ENCODE measurements at regions not wholly inside any gene's neighbourhood (a gene's known extent, or its start where the extent isn't known, plus 50 kb on each side); places are given as distances from the start of the nearest gene placed in this dataset.
"Not testable (repeated sequence)": the region's sequence is repeated elsewhere in the genome, so short reads cannot be mapped to it uniquely, and the experiment has no call there.

DNA sequence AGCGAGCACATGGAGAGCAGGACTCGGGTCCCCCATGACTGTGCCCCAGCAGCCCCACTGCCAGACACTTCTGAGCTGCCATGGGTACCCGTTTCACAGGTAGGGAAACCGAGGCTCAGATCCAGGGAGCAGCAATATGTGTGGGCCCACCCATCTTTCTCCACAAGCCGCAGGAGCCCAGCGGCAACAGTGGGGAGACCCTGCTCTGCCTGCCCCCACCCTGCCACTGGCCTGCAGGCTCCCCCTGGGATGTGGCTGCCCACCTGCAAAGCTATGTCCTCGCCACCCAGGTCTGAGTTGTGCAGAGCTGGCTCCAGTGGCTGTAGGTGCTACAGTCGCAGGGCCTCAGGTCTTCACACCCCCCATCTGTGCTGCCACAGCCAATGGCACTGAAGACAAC is 50.6 kb upstream of the C1QTNF9B start:
- no peak for DNase-seq (ENCODE audit: low spot score)

DNA sequence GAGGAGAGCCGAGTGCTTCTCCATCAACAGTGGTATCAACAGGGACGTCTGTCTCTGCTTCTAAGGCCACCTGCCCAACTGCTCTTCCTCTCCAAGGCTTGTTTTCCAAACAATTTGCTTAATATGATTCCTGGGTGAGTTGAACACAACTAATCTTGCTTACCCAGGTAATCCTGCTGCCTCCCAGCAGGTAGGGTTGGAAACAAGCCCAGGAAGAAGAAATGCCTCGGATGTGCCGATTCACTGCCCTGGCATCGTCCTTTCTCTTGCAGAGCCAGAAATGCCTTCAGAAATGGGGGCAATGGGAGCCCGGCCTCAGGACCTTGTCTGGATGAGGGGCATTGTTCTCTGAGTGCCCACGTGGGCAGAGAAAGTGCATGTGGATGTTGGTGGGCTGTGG is 51.9 kb upstream of the C1QTNF9B start:
- peak; percentile 22 for DNase-seq (ENCODE audit: low spot score)

DNA sequence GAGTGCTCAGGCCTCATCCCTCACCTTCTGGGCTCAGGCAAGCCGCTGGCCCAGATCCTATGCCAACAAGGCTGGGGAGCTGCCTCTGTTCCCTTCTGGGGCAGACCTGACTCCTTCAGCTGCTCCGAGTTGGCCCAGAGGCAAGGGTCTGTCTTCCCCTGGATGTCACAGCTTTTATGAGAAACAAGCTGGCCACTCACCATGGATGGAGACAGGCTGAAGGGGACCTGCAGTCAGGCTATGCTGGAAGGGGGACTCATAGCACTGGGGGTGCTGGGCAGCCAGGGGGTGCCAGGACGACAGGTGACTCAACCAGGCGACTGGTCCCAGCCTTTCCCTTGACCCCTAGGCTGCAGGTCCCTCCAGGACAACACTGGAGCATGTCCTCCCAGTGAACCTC is 52.4 kb upstream of the C1QTNF9B start:
- DNase-seq (ENCODE audit: low spot score): no peak

DNA sequence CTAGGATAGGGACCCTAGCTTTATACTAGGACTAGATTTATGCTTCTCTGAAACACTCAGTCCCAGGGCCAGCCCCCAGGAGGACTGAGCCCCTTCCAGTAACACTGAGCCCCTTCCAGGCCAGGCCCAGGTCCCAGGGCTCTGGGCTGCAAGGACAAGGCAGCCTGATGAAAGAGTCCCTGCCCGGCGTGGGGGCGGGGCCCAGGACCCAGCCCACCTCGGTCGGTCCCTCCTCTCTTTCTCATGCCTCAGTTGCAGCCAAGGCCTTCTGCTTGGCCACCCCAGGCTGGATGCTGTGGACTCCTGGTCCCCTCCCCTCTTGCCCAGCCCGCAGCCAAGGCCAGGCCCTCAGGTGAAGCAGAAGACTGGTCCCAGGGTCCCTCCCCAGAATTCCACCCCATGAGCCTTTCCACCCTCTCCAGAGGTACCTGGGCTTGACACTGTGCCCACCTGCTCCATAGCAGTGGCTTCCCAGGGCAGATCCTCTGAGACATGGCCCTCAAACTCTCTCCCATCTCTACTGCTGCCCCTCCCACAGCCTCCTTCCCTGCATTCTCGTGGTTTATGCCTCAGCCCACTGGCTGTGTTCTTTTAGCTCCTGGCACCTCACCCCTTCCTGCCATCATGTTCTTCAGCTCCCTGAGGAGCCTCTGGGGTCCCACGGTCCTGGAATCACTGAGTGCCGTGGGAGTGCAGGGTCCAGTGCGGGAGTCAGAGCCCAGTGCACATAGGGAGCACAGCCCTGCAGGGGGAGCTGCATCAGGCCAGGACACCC is 53.6 kb upstream of the C1QTNF9B start:
- DNase-seq (ENCODE audit: low spot score): no peak

DNA sequence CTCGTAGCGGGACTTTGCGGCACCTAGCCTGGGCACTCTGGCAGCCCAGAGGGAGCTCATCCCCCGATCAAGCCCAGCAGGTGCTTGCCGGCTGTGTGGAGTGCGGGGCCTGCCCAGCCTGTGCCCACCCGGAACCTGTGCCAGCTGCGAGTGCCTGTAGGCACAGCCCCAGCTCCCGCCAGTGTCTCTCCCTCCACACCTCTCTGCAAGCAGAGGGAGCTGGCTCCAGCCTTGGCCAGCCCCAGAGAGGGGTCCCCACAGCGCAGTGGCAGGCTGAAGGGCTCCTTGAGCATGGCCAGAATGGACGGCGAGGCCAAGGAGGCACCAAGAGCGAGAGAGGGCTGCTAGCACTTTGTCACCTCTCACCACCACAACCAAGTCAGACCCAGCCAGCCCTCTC is 55.5 kb upstream of the C1QTNF9B start:
- DNase-seq (ENCODE audit: low spot score): no peak

DNA sequence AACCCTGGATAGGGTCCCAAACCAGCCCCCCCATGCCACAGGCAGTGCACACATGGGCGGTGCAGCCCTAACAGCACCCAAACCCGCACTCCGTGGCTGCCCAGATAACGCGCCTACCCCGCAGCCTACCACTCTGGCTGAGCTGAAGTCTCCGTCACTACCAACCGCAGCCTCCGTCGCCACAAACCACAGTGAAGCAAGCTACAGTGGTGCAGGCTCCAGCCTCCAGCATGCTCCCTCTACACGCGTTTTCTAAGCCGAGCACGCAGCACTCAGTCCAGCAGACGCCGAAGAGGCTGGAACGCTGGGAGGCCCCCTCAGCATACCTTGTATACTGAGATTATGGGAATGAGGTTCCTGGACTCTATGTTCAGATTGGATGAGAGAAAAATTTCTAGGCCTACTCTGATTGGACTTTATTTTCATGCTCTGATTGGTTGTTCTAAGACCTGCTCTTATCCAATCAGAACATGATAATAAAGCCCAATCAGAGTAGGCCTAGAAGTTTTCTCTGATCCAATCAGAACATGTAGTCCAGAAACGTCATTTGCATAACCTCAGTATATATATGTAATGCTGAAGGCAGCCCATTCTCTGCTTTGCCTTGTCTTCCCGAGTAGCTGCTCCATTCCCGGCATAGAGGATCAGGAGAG is 56.7 kb upstream of the C1QTNF9B start:
- no peak for DNase-seq (ENCODE audit: low spot score)

DNA sequence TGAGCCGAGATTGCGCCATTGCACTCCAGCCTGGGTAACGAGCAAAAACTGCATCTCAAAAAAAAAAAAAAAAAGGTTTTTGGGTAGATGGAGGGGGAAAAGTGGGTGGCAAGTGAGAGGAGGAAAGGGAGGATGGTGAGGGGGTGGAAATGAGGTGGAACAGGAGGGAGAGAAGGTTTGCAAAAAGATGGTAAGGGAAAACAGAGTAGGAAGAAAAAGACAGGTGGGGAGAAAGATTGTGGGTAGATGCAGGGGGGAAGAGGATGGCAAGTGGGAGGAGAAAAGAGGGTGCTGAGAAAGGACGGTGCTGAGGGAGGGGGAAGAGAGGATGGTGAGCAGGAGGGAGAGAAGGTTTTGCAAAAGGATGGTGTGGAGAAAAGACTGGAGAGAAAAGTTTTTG is 57.8 kb upstream of the C1QTNF9B start:
- DNase-seq (ENCODE audit: low spot score): no peak

DNA sequence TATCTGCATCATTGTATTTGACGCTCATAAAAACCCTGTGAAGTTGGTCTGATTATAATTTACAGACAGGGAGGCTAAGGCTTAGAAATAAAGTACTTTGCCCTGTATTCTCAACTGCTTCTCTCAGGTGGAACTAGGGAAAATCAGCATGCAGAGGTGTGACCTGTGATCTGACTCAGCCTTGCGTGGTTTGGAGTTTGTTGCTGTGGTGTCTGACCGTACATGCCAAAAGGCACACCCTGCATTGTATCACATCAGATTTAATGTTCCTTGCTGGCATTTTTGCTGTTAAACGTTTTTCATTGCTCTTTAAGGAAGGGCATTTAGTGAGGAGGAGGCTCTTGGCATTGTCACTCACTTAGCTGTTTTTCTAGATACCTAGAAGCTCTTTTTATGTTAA is 58.8 kb upstream of the C1QTNF9B start:
- no peak for DNase-seq (ENCODE audit: low spot score)

DNA sequence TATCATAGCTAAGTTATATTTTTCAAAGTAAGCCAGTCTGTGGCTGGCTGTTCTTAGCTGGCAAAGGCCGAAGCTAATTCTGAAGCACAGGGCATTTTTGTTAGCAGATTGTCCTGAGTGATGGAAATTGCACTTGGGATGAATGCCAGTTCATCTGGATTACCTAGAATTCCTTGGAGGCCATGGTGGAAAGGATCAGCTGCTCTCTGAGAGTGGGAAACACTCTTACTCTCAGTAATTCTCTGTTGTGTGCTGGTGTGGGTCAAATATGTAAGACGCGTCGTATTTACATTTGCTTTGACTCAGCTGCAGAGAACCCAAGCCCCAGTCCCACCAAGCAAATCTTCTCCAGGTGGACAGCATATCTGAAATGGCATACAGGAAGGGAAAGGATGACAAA is 60.7 kb upstream of the C1QTNF9B start:
- DNase-seq (ENCODE audit: low spot score): no peak

DNA sequence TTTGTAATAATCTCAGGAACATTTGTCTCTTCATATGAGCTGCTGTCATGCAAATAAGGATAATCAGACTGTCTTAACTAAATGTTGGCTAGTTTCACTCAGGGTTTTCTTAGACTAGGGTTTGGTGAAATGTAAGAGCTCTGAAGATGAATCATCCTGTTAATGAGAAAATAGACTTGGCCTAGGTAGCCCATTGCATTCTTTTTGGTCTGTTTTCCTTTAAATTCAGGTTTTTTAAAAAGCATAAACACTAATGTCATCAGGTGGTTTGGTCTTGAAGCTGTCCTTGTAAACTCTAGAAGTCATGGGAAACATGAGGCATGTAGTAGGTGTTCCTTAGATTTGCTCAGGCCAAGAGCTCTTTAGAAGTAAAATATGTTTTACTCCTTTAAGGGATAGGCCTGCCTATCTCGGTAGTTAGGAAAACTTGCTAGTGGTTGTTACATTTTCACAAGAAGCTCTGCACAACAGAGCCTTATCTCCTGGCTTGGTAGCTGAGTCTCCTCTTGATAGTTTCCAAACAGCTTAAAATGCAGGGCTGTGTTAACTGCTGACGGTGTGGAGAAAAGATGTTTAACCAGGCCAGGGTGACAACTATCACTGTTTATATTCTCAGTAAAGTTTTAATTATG is 62.0 kb upstream of the C1QTNF9B start:
- no peak for DNase-seq (ENCODE audit: low spot score)

DNA sequence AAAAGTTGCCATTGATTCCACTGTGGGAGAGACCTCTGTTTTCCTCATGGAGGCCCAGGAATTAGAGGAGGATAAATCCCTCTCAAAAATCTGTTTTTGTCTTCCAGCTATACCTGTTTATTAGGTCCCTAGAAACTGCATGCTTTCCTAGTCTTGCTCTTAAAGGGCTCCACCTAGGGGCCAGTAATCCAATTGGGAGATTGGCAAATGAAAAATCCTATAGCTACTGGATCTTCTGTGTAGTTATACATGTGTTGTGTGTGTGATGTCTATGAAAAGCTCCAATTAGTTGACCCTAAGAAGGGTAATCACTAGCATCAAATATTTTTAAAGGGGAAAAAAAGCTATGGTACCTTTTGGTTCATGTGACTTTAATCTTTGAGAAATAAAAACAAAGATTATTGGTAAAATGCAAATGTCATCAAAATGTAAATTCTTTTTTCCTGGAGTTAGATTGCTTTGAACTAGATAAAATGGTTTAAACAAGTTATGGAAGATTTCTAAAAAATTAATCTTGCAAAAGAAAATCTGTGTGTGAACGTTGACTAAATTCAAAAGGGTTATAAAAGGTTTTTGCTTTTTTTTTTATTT is 63.4 kb upstream of the C1QTNF9B start:
- DNase-seq (ENCODE audit: low spot score): peak; percentile 44

DNA sequence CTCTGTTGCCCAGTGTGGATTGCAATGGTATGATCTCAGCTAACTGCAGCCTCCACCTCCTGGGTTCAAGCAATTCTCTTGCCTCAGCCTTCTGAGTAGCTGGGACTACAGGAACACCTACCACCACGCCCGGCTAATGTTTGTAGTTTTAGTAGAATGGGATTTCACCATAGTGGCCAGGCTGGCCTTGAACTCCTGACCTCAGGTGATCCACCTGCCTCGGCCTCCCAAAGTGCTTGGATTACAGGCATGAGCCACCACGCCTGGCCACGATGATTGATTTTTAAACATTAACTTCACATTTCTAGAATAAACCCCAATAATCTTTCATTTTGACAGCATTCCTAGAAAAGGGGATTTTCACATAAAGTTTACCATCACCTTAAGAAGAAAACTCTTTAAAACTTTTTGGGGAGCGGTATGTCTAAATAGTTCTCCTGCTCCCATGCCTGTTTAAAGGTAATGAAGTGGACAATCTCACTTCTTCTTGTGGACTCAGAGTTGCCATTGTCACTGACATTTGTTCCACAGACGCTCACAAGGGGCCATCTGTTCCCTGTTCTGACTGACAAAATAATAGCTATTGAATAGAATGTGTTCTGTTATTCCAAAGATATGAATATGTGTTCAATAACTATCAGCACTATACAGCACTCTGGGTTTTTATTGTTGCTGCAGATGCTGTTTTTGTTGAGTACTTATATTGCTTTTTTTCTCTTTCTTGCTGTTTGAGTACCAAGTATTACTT is 66.1 kb upstream of the C1QTNF9B start:
- DNase-seq (ENCODE audit: low spot score): no peak

DNA sequence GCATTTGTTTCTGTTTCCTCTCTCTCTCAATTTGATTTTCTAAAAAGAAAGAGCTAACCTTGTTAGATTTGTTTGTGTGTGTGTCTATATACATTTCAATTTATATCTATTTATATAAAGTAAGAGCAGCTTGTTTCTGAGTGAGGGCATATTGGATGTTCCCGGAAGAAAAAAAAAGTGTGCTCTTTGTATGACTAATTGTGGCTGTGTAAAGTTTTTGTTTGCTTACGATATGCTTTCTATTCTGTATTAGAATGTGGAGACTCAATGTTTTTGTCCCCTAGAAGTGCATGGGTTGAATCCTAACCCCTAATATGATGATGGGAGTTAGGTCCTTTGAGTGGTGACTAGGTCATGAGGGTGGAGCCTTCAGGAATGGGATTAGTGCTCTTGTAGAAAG is 66.6 kb upstream of the C1QTNF9B start:
- no peak for DNase-seq (ENCODE audit: low spot score)

DNA sequence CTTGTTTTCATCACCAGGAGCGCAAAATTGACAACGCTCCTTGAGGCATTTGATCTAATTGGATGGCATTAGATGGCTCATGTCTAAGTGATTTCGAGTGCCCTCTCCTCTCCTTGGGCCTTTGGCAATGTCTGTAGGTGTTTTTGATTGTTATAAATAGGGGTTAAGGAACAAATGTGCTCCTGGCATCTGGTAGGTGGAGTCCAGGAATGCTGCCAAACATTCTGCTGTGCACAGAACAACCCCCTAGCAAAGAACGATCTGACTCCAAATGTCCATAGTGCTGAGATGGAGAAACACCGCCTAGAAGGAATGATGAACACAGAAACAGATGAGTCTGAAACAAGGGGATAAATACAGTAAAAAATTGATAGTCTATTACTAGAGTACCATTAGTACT is 68.0 kb upstream of the C1QTNF9B start:
- no peak for DNase-seq (ENCODE audit: low spot score)

DNA sequence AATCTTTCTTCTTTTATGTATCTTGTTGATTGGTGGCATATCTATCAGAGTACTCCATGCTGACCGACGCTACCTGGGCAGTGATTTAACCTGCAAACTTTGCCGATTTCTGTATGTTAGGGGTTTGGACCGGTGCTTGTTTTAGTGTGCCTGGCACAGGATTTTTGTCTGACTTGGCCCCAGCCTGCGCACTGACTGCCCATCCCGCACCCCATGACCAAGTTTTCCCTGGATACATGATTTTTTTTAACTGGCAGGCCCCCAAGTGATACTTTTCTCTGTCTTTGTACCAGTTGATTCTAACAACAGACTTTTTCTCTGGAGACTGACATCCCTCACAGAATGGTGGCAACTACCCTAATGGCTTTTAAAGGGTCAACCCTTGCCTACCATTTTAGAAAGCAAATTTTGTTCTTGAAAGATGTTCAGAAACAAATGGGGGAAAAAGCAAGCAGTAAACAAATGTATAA is 69.0 kb upstream of the C1QTNF9B start:
- no peak for DNase-seq (ENCODE audit: low spot score)

DNA sequence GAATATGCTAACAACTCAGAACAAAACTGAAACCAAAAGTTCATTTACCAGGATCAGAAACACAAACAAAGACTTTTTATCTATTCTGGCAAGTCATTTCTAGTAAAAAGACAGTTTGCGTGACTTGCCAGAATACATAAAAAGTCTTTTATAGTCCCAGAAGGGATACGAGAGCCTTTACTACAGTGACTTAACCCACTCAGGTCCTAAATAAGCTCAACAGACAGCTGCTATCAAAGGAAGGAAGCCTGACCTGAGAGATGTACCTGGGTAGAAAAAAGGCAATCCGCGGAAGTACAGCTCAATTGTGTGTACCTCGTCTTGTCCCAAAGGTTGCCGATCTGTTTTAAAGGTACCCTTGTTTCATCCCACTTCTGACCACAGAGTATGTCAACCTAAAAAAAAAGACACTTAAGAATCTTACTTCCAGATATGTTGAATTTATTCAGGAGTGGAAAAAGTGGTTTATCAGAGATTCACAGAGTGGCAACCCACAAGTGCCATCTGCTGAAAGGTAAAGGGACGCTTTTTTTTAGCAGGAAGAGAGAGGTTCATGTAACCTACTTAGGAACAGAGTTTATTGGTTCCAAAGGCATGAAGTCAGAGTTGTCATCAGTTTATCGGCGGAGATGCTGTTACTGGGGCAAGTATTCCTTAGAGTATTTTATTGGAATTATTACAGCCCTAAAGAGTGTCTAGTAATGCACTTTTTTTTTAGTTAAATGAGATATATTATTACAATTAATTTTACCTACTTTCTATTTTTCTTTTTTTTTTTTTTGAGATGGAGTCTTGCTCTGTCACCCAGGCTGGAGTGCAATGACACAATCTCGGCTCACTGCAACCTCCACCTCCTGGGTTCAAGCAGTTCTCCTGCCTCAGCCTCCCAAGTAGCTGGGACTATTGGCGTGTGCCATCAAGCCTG is 69.7 kb upstream of the C1QTNF9B start:
- no peak for DNase-seq (ENCODE audit: low spot score)

DNA sequence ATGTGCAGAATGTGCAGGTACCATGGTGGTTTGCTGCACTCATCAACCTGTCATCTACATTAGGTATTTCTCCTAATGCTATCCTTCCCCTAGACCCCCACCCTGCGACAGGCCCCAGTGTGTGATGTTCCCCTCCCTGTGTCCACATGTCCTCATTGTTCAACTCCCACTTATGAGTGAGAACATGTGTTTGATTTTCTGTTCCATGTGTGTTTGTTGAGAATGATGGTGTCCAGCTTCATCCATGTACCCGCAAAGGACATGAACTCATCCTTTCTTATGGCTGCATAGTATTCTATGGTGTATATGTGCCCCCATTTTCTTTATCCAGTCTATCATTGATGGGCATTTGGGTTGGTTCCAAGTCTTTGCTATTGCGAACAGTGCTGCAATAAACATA is 70.5 kb upstream of the C1QTNF9B start:
- not testable (repeated sequence) for DNase-seq (ENCODE audit: low spot score)

DNA sequence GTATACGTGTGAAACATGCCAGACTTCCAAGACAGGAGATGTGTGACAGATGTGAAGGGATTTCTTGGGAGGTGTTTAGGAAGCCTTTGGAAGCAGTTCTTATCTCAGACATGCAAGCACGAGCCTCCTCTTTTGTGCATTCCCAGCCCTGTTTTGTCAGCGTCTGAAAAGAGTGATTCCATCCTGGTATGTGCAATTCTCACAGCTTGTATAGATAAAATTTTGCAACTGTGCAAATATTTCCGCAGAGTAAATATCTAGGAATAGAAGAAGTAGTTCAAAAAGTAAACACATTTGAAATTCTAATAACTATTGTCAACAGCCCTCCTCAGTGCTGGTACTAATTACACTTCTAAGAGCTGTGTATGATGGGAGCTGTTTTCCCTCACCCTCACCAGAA is 72.3 kb upstream of the C1QTNF9B start:
- no peak for DNase-seq (ENCODE audit: low spot score)

DNA sequence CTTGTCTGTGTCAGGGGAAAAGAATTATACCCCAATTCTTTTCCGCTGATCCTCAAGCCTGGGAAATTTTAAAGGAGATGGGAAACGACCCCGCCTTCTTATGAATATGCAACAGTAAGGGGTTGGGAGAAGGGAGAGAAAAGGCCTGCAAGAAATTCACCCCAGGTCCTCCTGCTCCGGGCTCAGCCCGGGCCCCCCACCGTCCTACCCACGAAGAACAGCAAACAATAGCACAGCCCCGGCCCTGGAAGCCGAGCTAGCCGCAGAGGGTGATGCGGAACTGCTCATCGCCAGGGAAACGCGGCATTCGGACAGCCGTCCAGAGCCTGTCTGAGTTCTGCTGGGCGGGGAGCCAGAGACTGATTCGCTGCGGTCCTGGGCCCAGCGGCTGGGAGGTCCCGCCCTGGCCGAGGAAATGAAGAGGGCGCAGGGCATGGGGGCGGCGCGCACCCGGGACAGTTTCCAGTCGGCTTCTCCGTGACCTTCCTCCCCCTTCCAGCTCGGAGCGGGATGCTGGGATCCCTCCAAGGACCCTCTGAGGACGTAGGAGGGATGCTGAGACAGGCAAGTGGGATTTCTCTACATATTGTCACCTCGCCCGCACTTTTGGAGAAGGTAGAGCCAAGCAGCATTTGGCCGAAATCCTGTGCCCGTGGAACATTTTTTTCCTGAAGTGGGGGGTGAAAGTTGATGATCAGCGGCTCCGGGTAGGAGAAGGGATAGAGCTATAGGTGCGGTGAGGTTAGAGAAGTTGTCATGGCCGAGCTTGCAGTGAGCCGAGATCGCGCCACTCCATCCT is 82.3 kb upstream of the C1QTNF9B start:
- peak; percentile 24 for DNase-seq (ENCODE audit: low spot score)

DNA sequence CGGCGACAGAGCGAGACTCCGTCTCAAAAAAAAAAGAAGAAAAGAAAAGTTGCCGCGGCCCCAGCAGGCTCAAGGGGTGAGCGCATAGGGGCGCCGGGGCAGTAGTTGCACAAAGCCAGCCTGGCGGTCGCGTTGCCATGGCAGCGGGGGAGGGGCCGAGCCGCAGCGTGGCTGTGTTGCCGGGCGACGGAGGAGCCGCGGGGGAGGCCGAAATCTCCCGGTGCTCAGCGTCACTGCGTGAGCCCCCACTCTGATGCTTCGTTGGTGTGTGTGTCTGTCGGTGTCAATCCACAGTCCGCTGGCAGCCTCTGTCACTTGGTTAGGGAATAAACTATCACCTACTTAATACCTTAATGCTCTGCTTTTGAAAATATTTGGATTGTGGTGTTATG is 82.9 kb upstream of the C1QTNF9B start:
- DNase-seq (ENCODE audit: low spot score): peak; percentile 16

Data from cerebellar cortex (tissue), 1 donor.